ENCODE measurements at regions not wholly inside any gene's neighbourhood (a gene's known extent, or its start where the extent isn't known, plus 50 kb on each side); places are given as distances from the start of the nearest gene placed in this dataset.

DNA sequence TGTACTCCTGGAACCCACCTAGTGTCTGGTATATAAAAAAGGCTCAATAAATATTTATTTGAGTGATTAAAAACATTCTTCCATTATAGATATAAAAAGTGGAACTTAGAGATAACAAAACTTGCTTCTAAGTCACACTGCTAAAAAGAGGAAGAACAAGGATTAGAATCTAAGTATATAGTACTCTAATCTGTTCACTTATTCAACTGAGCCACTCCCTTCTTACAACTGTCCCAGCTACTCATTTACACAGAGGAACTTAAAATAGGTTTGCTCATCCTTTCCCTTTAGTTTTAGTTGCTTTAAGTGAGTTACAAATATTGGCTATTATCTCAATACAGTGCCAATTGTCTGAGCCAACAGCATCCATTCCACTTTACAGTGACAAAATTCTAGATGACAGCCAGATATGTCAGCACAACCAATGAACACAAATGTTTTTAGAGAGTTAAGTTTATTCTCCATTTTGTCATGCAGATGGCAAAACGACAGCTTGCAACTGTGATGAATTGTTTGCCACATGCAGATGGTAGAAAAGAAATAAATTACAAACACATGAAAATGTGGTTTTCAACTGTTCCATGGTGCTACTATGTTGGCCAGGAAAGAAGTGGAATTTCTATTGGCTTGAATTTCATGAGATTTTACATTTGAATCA lies 280.7 kb upstream of the ZC3H15 start:
- Histone ChIP-seq H2AFZ (ENCODE audit: low read depth, low read length) (no peak overlapping the region), H3K4me3 (replicated peaks in 1 of 3; ENCODE audit: insufficient read depth in 1 of 3, low read depth in 1 of 3, low read length in 3 of 3) (no peak overlapping the region), H3K9me1 (replicated peaks; ENCODE audit: control insufficient read depth, extremely low read depth, insufficient read depth, low read length) (no peaks in the 10 kb centered on the region), H4K20me1 (replicated peaks; ENCODE audit: control insufficient read depth, extremely low read depth, insufficient read depth, low read length) (no peaks in the 10 kb centered on the region), H3K4me2 (ENCODE audit: insufficient read depth, low read length) (no peak overlapping the region), H3K36me3 (ENCODE audit: control insufficient read depth in 2 of 2, extremely low read depth in 1 of 2, insufficient read depth in 2 of 2, low read length in 2 of 2) (no peaks in the 10 kb centered on the region), H3K9me3 (replicated peaks; ENCODE audit: control insufficient read depth, insufficient read depth, low read length) (no peaks in the 10 kb centered on the region), H3K27ac (ENCODE audit: insufficient read depth, low read depth, low read length) (no peak overlapping the region), H3K27me3 (ENCODE audit: control insufficient read depth in 2 of 2, insufficient read depth in 2 of 2, low read length in 2 of 2) (no peaks in the 10 kb centered on the region), H3K79me2 (ENCODE audit: control insufficient read depth, insufficient read depth, low read length) (no peaks in the 10 kb centered on the region), H3K9ac (replicated peaks; ENCODE audit: extremely low read depth, insufficient read depth, low read length) (no peak overlapping the region), H3K4me1 (ENCODE audit: control insufficient read depth, extremely low read depth, insufficient read depth, low read length) (no peaks in the 10 kb centered on the region)
- no peak for TF ChIP-seq POLR2A (IDR thresholded peaks at IDR 0.05; ENCODE audit: low read depth, low read length)
- no peak for TF ChIP-seq POLR2AphosphoS5 (IDR thresholded peaks at IDR 0.05; ENCODE audit: insufficient read depth, low read depth, low read length)
- TF ChIP-seq JUN (IDR thresholded peaks at IDR 0.05; ENCODE audit: borderline replicate concordance, insufficient read depth, insufficient read length, low read depth) = no peak
- TF ChIP-seq EZH2 (IDR thresholded peaks at IDR 0.05; ENCODE audit: borderline replicate concordance, low read depth, low read length, severe bottlenecking) = no peak
- no peak for TF ChIP-seq FOS (IDR thresholded peaks at IDR 0.05; ENCODE audit: borderline replicate concordance, insufficient read depth, low read length)
- TF ChIP-seq, protein P1, sequence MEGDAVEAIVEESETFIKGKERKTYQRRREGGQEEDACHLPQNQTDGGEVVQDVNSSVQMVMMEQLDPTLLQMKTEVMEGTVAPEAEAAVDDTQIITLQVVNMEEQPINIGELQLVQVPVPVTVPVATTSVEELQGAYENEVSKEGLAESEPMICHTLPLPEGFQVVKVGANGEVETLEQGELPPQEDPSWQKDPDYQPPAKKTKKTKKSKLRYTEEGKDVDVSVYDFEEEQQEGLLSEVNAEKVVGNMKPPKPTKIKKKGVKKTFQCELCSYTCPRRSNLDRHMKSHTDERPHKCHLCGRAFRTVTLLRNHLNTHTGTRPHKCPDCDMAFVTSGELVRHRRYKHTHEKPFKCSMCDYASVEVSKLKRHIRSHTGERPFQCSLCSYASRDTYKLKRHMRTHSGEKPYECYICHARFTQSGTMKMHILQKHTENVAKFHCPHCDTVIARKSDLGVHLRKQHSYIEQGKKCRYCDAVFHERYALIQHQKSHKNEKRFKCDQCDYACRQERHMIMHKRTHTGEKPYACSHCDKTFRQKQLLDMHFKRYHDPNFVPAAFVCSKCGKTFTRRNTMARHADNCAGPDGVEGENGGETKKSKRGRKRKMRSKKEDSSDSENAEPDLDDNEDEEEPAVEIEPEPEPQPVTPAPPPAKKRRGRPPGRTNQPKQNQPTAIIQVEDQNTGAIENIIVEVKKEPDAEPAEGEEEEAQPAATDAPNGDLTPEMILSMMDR (IDR thresholded peaks at IDR 0.05; ENCODE audit: extremely low read depth in 1 of 2, insufficient read depth in 1 of 2, low read depth in 1 of 2, low read length in 2 of 2) = no peak
- TF ChIP-seq, protein P2, sequence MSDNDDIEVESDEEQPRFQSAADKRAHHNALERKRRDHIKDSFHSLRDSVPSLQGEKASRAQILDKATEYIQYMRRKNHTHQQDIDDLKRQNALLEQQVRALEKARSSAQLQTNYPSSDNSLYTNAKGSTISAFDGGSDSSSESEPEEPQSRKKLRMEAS (IDR thresholded peaks at IDR 0.05; ENCODE audit: insufficient read depth, insufficient read length) = no peak
- TF ChIP-seq GATA2 (IDR thresholded peaks at IDR 0.05; ENCODE audit: insufficient read depth, insufficient read length, low read depth, low read length) = no peak
- TF ChIP-seq MYC (IDR thresholded peaks at IDR 0.05; ENCODE audit: low read depth, low read length) = no peak
- ChIA-PET POLR2A (no interaction called here), CTCF (interaction anchor here (1.2 to 1.5 kb wide), 3 partner anchors 8 to 17 kb away, joined by 3 to 4 read pairs (median 4); no protein-coding TSS in a partner anchor)
- no peak for DNase-seq (ENCODE audit: low read depth, low spot score)
- FAIRE-seq = no peak
- intact Hi-C loops (cut with micrococcal nuclease) = no loop called here
- dilution Hi-C loops (cut with MboI; ENCODE audit: extremely low pct_ligation_motif_present, low sequenced_read_pairs) = no loop called here
- BruUV-seq (replicated peaks) = no TSS peak

Measured in endothelial cell of umbilical vein (primary cell).